NCI-H345 treated with DMSO at 0.1 percent for 48 hours (cell line): ENCODE measurements at regions not wholly inside any gene's neighbourhood (a gene's known extent, or its start where the extent isn't known, plus 50 kb on each side); places are given as distances from the start of the nearest gene placed in this dataset.
A peak's percentile ranks its signal among the peaks of the same experiment; 100 is the strongest.
"Not testable (repeated sequence)": the region's sequence is repeated elsewhere in the genome, so short reads cannot be mapped to it uniquely, and the experiment has no call there.

ENCODE experiments used
- DNase-seq: peaks from one replicate; lab custom pipeline; 2025; ENCODE audit not compliant: unreplicated experiment; lab: John Stamatoyannopoulos, UW

- DNase-seq: no peak
Observed at GRCh38 chr5:5899716-5900115, 477.2 kb downstream of the ICE1 start.

DNA sequence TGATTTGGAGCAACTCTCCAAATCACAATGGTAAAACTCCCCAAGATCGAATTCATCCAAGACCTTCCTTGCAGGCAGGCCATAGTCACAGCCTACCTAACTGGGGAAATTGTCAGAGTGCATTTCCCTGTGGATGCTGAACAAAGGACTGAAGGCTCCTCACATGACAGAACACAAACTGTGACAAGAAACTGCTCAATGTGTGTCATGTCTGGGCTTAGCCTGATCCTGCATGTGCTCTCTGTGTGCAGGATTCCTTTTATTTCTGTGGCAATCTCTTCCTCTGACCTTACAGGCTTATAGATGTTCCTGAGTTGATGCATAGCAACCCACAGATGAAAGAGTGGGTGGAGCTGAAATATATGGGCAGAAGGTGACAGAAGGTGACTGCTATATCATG, 465.8 kb downstream of the ICE1 start:
- DNase-seq: no peak

GRCh38 chr5:5887833-5888232, 465.4 kb downstream of the ICE1 start:
- no peak for DNase-seq

GRCh38 chr5:5886812-5887486, 464.5 kb downstream of the ICE1 start:
- DNase-seq: no peak

DNA sequence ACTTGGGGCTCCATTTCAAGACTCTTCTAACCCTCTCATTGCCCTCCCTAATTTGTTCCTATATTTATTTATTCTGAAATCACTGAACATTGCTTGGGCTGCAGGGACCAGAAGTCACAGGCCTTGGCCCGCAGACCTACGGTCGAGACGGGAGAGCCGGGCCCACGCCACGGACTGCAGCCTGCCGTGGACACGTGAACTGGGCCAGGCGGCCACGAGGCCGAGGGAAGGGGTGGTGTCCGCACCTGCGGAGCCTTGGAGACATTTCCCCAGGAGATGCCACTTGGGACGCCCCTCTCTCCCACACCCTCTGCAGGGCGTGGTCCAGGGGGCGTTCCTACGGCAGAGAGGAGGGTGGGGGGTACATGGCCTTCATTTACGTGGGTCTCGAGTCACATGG, 463.9 kb downstream of the ICE1 start:
- no peak for DNase-seq

DNA sequence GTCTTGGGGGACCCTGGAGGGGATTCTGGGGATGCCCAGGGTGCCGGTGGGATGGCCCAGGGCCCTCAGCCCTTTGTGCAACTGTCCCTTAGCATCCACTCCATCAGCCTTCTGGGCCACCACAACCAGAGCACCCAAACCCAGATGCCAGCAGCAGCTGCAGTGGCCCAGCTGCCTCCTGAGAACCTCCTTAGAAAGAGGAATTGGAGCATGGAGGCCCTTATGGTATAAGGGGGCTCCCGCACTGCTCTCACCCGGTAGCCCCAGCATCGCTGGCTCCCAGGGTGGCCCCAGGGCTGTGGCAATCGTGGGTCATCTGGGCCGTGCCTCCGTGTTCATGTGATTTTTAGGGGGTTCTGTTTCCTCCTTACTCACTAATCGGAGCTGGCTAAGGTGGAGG, 463.3 kb downstream of the ICE1 start:
- no peak for DNase-seq

- DNase-seq: no peak
Observed at GRCh38 chr5:5884593-5884992, 462.1 kb downstream of the ICE1 start.

DNA sequence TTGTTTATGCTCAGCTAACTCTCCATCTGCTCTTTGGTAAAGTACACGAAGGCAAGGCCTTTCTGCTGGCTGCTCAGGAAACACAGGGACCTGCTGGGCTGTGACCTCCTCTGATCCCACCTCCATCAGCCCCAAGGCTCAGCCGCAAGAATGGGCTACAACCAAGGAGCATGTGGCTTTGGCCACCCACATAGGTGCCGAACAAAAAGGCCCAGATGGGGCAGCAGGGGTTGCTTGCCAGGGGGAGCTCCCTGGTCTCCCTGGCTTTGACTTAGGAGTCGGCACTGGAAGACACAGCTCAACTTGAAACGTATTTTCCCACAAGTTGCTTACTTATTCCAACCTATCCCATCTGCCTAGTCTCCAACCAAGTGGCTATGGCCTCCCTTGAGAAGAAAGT, 461.1 kb downstream of the ICE1 start:
- no peak for DNase-seq

DNA sequence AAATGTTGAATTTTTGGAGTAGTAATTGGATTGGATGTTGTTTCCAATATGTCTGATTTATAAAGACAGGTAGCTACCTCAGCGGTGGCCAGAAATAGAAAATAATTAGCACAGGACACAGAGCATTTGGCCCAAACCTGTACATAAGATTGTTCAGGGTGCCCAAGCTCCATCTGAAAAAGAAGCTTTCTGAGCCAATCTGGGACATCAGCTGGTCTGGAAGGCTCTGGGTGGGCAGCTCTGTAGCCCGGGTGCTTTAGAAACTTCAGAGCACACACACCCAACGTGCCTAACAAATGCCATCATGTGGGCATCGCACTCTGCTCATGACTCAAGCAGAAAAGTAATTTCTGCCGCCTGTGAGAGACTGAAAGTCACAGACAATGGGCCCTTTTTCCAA, 460.7 kb downstream of the ICE1 start:
- no peak for DNase-seq

- no peak for DNase-seq
Observed at GRCh38 chr5:5882706-5883105, 460.2 kb downstream of the ICE1 start.

GRCh38 chr5:5881294-5881693, 458.8 kb downstream of the ICE1 start:
- no peak for DNase-seq

DNA sequence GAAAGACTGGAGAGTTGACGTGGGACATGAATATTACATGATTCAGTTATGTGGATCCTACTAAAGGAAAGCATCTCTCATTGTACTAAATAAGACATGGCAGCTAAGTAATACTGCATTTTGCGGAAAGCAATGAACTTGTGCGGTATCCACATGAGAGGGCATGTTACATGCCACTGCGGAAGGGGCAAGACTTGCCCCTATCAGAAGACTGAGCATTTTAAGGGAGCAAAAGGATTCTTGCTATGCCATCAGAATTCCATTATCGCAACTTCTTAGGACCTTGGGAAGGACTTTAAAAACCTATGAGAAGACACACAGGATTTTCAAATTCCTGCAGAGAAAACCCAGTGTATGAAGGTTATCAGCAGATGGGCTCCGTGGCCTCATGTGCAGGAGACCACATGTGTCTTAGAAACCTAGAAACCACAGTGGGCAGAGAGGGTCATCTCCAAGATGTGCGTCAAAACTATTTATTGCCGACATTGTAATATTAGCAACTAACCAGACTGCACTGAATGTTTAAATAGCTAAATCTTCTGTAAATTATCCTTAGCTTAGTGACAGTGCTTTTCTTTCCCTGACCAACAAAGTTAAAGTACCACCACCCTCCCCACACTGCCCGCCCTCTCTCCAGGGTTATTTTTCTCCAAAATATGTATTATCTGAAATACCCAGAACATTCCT, 457.7 kb downstream of the ICE1 start:
- no peak for DNase-seq

DNA sequence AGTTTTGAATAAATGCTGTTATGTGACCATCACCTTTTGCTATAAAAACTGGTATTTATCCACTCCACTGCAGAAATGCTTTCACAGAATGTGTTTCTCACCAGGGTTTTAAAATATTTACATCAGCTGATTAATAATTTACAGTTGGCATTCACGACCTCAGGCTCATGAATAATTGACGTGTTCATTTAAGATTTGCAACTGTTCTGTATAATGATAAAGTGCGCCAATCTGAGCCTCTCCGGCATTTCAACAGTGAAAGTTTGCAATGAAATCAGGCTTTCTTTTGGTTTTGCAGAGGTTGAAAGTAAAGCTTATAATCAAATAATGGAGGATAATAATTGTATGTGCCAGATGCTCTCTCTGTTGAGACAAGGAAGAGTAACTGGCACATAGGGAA, 434.9 kb downstream of the ICE1 start:
- DNase-seq: no peak

- DNase-seq: peak; percentile 57
Observed at GRCh38 chr5:5854087-5854486, 431.6 kb downstream of the ICE1 start.

DNA sequence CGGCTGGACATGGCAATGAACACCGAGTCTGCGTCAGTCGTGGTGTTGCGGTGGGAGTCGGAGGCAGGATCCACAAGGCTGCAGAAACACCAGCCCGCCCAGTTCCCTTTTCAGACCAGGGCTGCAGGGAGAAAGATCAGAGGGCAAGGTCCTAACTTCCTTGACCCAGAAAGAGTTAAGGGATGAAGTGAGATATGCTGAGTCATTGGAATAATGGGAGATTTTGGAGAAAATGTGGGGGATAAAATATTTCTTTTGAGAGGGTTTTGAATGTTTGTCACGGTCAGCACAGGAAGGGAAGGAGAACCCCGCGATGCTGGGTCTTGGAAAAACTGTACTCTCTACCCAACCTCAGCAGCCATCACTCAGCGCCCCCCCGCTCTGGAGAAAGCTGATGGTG, 416.0 kb downstream of the ICE1 start:
- no peak for DNase-seq

- not testable (repeated sequence) for DNase-seq
Observed at GRCh38 chr5:5831622-5832021, 409.1 kb downstream of the ICE1 start.

- no peak for DNase-seq
Observed at GRCh38 chr5:5828619-5829018, 406.1 kb downstream of the ICE1 start.

DNA sequence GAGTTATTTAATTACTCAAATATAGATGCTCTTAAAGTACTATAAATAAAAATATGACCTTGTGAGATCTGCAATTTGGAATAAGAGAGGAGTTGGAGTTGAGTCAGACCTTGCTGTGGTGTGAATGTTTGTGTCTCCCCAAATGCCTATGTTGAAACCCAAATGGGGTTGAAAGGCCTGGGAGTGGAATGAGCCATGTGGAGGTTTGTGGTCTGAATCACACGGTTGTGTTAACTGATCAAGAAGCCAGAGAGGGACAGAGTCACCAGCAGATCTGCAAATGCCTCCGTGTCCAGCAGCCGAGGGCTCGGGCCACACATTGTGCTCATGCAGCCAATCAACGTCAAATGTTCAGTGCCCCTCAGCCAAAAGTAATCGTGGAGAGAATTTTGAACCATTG, 404.4 kb downstream of the ICE1 start:
- DNase-seq: no peak

DNA sequence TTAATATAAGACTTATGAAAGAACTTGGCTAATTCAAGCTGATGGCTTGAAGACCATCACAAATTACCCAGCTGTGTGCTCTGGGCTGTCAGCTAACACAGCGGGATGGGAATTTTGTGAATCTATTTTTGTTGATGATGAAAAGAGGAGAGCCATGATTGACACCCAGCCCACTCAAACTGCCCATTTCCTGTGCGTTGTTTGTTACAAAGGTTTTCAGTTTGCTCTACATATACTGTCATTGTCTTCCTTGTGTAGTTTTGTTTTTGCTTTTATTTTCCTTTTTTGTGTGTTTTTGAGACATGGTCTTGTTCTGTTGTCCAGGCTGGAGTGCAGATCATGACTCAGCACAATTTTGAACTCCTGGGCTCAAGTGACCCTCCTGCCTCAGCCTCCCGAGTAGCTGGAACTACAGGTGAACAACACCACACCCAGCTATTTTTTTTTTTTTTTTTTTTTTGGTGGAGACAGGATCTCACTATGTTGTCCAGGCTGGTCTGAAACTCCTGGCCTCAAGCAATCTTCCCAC, 400.3 kb downstream of the ICE1 start:
- DNase-seq: no peak

- no peak for DNase-seq
Observed at GRCh38 chr5:5816960-5817359, 394.5 kb downstream of the ICE1 start.

DNA sequence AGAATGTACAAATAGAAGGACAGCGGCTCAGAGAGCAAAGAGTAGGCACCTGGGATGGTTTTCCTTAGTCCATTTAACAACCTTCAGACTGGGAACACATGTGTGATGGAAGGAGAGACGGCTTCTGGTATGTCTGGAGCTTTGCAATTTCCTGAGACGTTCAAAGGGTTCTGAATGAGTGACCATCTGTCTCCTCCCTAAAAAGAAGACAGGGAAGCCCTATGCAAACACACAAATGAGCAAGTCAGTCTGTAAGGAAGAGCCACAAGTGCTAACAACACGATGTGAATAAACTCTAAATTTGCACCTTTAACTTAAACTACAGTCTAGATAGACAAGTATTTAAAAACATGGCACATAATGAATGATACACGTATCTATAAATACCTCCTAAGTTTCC, 391.0 kb downstream of the ICE1 start:
- no peak for DNase-seq

DNA sequence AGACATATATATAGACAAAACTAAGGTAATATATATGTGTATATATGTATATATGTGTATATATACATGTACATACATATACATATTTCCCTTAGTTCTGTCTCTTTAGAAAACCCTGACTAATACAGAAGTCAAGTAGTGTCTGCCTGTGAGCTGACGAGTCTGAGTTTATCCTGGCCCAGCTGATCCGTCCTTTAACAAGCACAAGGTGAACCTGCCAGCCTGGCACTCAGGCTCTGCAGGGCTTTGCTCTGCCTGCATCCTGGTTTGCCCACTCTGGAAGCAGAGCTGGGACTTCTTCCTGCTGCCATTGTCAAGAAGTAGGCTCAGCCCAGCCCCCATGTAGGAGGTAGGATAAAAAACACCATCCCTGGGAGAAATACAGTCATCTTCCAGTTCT, 388.0 kb downstream of the ICE1 start:
- DNase-seq: no peak

DNA sequence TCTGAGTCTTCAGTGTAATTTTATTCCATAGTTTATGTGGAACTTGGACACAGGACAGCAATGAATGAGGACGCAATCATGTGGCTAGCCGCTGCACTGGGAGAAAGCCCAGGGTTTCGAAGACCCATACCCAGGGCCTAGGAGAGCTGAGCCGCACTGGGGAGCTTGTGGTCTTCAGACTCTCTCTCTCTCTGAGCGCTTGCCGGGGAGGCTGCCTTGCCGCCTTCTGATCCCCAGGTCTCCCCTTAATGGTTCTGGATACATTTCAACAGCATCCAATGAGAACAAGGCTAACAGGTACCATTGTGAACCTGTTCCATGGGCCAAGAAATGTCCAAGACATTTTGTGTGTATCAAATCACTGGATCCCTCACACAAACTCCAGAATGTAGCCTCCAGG, 383.4 kb downstream of the ICE1 start:
- DNase-seq: no peak
